Right cardiac atrium (tissue), 5 donors: ENCODE measurements at regions not wholly inside any gene's neighbourhood (a gene's known extent, or its start where the extent isn't known, plus 50 kb on each side); places are given as distances from the start of the nearest gene placed in this dataset.
A peak's percentile ranks its signal among the peaks of the same experiment; 100 is the strongest.
"Not testable (repeated sequence)": the region's sequence is repeated elsewhere in the genome, so short reads cannot be mapped to it uniquely, and the experiment has no call there.

Experiments
- ATAC-seq, 2 donors: fragments of 200-7000 bp; cut with Tn5 transposase; one replicate each; pipeline versions ENCODE4 v1.8.0 to v1.9.1; 2020; ENCODE audit warnings: moderate library complexity in 2 of 2, mild to moderate bottlenecking in 1 of 2
- DNase-seq, 3 donors: peaks; one replicate each; pipeline ENCODE4 v3.0.0-alpha.2; 2020
- H3K27ac ChIP-seq: one replicate; pipeline ENCODE4 v1.5.1; 2013; ENCODE audit warnings: mild to moderate bottlenecking, low read length, control low read depth, moderate library complexity
- H3K27me3 ChIP-seq: one replicate; pipeline ENCODE4 v1.6.1; 2013; ENCODE audit not compliant: control insufficient read depth, insufficient read depth
- H3K4me1 ChIP-seq: one replicate; pipeline ENCODE4 v1.6.1; 2013; ENCODE audit warnings: low read length; ENCODE audit not compliant: control insufficient read depth, insufficient read depth
- H3K4me3 ChIP-seq: one replicate; pipeline ENCODE4 v1.5.1; 2013; ENCODE audit warnings: low read length, control low read depth
- H3K9me3 ChIP-seq: one replicate; pipeline ENCODE4 v1.6.1; 2013; ENCODE audit warnings: low read length; ENCODE audit not compliant: control insufficient read depth
- WGBS: extraction: QIAGEN DNeasy Blood & Tissue Kit; methylation state at CpG from one replicate; pipeline ENCODE4 v1.1.7; 2013; 5-methylcytosine and 5-hydroxymethylcytosine counted together
- intact Hi-C, 4 donors: fragments of 100-400 bp; cut with DNase I; formaldehyde crosslinking; loops; one replicate each; pipeline versions ENCODE4 v1.11.0 to v1.14.0; 2022 to 2023
- donor health status: healthy with polysubstance abuse.
- donor health status: DM: no; HTN: yes; CAD: no.
- donor health status: DM: no; HTN: no; CAD: no.
- donor health status: DM: no; HTN: yes; CAD: no; lungs with severe emphysema.
- donor health status: DM: yes; HTN: yes; CAD: no.

DNA sequence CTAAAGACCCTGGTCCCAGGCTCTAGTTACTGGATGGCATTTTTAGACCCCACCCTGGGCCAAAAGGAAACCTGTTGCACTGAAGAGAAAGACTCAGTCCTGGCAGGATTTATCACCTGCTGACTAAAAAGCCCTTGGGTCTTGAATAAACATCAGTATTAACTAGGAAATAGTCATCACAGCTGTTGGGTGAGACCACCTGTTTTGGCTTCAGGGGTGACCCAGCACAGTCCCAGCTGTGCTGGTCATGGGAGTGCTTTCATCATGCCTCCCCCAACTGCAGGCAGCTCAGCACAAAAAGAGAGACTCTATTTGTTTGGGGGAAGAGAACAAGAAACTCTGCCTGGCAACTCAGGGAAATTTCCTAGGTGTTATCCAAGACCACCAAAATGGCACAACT is 903.2 kb downstream of the C4orf33 start:
- Histone ChIP-seq H3K9me3 (no peaks in the 10 kb centered on the region), H3K27me3 (no peaks in the 10 kb centered on the region), H3K4me1 (no peaks in the 10 kb centered on the region), H3K4me3 (no peak overlapping the region), H3K27ac (no peak overlapping the region)
- intact Hi-C loops: no loop called here
- ATAC-seq (no peak), DNase-seq (no peak)

DNA sequence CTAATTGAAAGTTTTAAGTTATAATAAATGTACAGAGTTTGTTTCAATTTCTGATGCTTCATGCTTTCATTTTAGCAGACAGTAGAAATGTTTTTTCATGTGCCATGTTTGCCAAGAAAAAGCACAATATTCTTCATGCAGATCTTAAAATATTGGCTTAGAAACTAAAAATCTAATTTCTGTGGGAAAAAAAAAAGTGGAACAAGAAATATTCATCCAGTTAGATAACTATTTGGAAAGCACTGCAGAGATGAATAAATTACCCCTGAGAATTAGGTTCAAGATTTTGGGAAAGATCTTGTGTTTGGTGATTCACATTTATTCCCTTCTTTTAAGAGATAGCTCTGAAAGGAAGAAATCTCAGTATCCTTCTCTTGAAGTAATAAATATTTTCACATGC is 912.5 kb downstream of the C4orf33 start:
- Histone ChIP-seq H3K4me3 (no peak overlapping the region), H3K9me3 (no peaks in the 10 kb centered on the region), H3K27me3 (no peaks in the 10 kb centered on the region), H3K27ac (no peak overlapping the region), H3K4me1 (no peaks in the 10 kb centered on the region)
- intact Hi-C loops: no loop called here
- no peak for ATAC-seq
- no peak for DNase-seq

DNA sequence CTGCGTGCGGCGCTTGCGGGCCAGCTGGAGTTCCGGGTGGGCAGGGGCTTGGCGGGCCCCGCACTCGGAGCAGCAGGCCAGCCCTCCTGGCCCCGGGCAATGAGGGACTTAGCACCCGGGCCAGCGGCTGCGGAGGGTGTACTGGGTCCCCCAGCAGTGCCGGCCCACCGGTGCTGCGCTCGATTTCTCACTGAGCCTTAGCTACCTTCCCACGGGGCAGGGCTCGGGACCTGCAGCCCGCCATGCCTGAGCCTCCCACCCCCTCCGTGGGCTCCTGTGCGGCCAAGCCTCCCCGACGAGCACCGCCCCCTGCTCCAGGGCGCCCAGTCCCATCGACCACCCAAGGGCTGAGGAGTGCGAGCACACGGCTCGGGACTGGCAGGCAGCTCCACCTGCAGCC is 916.9 kb downstream of the C4orf33 start:
- H3K27me3 ChIP-seq, intact Hi-C loops, H3K4me1 ChIP-seq, H3K4me3 ChIP-seq, ATAC-seq, H3K27ac ChIP-seq, H3K9me3 ChIP-seq: not testable (repeated sequence)
- DNase-seq: peak in 1 of 3 donors; percentile 23
- WGBS: 97% methylated on average over 29 of the region's 29 CpGs

DNA sequence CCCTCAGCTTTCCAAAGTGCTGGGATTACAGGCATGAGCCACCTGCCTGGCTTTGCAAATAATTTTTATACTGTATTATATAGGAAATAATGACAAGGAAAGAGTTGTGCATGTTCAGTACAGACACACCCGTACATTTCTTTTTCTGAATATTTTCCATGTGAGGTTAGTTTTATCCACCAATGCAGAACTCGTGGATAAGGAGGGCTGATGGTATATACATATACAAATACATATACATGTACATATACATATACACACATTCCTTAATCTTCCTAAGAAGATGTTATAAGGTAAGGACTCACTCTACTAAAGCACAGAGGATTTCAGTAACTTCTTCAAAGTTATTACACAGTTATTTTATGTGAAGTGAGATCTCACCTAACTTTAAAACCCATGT is 925.8 kb downstream of the C4orf33 start:
- H3K27me3 ChIP-seq: no peaks in the 10 kb centered on the region
- DNase-seq (no peak), ATAC-seq (no peak)
- no peaks in the 10 kb centered on the region for H3K4me1 ChIP-seq
- no peak overlapping the region for H3K27ac ChIP-seq
- no peaks in the 10 kb centered on the region for H3K9me3 ChIP-seq
- 70% methylated on average over 2 of the region's 2 CpGs for WGBS
- intact Hi-C loops: no loop called here
- H3K4me3 ChIP-seq: no peak overlapping the region

DNA sequence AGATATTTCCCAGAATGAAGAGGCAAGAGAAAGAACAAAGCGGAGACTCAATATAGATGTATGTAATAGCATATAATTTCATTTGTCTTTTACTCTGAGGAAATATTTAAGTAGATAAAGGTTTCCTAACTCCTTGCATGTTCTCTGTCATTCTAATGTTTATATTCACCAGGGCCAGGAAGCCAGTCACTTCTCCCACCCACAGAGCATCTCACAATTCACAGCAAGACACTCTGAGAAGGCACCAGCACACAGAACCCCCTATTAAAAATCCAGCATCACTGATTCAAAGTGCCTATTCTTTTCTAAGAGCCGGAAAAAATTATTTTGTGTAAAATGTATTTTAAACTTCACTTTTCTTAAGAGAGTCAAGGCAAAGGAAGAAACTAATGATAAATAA is 927.1 kb downstream of the C4orf33 start:
- intact Hi-C loops: no loop called here

DNA sequence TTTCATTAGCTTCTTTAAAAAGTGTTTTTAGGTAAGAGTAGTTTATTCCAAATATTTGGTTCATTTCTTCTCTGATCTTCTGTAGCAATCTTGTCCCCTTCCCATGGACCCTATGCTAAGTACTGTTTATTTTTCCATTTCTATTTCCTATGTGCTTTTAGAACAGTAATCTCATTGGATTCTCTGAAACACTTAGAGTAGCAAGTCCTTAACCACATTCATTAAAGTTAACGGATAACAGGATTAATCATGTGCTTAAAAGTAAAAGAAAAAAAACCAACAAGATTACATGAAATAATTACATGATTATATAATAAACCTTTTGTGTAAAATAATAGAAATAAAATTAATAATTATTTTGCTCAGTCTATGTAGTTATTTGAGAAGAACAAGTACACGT is 929.7 kb downstream of the C4orf33 start:
- Histone ChIP-seq H3K27me3 (no peaks in the 10 kb centered on the region), H3K9me3 (no peaks in the 10 kb centered on the region), H3K4me1 (no peaks in the 10 kb centered on the region), H3K4me3 (no peak overlapping the region), H3K27ac (no peak overlapping the region)
- ATAC-seq (no peak), DNase-seq (no peak)
- intact Hi-C loops: no loop called here
- WGBS: 82% methylated on average over 2 of the region's 2 CpGs

More for the DNA sequence above, 927.1 kb downstream of the C4orf33 start:
- Histone ChIP-seq H3K4me3 (no peak overlapping the region), H3K27me3 (no peaks in the 10 kb centered on the region), H3K4me1 (no peaks in the 10 kb centered on the region), H3K9me3 (no peaks in the 10 kb centered on the region), H3K27ac (no peak overlapping the region)
- ATAC-seq (no peak), DNase-seq (no peak)
- WGBS: 86% methylated on average over 2 of the region's 2 CpGs

DNA sequence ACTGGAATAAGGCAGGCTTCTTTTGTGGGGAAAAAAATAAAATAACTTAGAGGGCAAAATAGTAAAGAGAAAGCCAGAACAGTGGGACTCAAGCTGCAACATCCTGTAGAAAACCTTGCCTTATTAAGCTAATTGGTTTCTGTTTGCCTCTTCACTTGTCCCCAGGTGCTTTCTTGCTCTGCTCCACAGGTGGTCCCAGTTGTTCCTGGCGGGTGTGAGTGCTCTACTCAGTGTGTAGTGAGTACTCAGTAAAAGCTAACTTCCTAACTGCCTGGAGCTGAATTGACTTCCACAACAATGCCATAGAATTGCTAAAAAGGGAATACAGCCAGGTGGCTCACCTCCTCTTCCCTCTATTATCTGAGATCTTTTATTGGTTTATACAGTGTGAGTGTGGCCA is 930.2 kb downstream of the C4orf33 start:
- DNase-seq (no peak), ATAC-seq (no peak)
- H3K9me3 ChIP-seq: no peaks in the 10 kb centered on the region
- H3K4me3 ChIP-seq: no peak overlapping the region
- intact Hi-C loops: no loop called here
- no peak overlapping the region for H3K27ac ChIP-seq
- 67% methylated on average over 1 of the region's 1 CpG for WGBS
- H3K4me1 ChIP-seq: no peaks in the 10 kb centered on the region
- no peaks in the 10 kb centered on the region for H3K27me3 ChIP-seq

DNA sequence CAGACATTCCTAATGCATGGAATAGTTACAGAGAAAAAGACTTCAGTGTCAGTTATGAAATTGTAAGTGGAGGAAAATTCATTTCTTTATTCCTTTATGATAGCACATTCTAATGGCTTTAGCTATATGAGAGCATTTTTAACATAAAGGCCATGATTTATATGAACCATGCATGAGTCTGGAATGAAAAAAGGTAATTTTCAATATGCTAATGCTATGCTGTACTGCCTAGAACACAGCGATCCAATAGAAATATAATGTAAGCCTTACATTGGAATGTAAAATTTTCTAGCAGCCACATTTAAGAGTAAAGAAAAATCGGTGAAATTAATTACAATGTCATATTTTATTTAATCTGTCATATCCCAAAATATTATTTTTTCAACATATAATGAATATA is 932.0 kb downstream of the C4orf33 start:
- Histone ChIP-seq H3K27ac (no peak overlapping the region), H3K4me1 (no peaks in the 10 kb centered on the region), H3K9me3 (no peaks in the 10 kb centered on the region), H3K27me3 (no peaks in the 10 kb centered on the region), H3K4me3 (no peak overlapping the region)
- DNase-seq: no peak
- whole genome bisulfite sequencing: 79% methylated on average over 2 of the region's 2 CpGs
- intact Hi-C loops: no loop called here
- ATAC-seq: no peak

DNA sequence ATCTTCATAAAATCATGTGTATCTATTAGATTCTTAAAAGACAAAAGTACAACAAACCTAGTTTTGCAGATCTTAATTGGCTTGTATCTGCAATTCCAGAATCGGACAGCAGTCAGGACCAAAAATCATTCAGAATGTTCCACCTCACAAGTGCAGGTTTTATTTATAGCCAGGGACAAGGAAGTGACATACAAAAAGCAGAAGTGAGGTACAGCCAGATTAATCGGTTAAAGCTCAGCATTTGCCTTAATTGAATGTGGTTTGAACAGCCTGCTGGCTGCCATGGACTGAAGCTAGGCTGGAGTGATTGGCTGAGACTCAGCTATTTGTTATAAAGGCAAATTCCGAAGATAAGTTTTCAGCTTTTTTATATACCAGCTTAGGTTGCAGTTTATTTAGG is 932.6 kb downstream of the C4orf33 start:
- ATAC-seq (peak; percentile 48 to 63), DNase-seq (no peak)
- intact Hi-C loops: no loop called here

DNA sequence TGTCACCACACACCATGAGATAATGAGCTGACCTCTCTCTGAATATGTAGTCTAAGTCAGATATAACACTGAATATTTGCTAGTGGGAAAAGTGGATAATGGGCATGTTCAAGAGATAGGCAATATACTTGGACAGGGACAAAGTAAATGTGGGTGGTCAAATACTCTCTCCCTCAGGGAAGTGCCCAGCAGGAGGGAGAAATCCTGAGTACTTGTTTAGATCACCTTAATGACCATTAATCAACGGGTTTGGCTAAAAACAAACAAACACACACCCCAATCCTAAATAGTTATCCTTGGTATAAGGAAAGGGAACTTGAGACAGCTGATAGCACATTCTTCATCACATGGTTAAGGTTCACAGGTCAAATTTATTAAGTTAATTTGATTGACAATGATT is 933.5 kb downstream of the C4orf33 start:
- WGBS: 21% methylated on average over 1 of the region's 1 CpG
- no peak for ATAC-seq

More for the DNA sequence above, 932.6 kb downstream of the C4orf33 start:
- Histone ChIP-seq H3K27me3 (no peaks in the 10 kb centered on the region), H3K27ac (no peak overlapping the region), H3K4me1 (no peaks in the 10 kb centered on the region), H3K9me3 (no peaks in the 10 kb centered on the region), H3K4me3 (no peak overlapping the region)
- WGBS: 16% methylated on average over 3 of the region's 3 CpGs

DNA sequence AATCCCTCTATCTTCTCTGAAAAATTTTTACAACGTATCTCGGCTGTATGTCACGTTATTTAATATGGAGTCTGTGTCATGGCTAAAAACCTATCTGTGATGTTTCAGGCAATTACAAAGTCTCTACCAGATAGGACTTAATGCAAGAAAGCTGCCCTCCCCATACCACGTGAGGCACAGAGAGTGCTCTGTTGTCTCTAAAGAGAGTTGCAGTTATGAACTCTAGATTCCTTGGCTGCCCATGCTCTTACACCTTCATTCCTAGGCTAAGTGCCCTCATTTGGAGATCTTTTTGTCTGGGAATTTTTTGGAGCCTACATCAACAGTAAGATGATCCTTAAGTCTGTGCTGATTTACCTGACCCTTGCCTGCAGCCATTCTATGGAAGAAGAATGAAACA is 935.9 kb downstream of the C4orf33 start:
- no peaks in the 10 kb centered on the region for H3K4me1 ChIP-seq
- 90% methylated on average over 4 of the region's 4 CpGs for WGBS
- H3K4me3 ChIP-seq: no peak overlapping the region
- H3K27ac ChIP-seq: no peak overlapping the region
- ATAC-seq: no peak
- intact Hi-C loops: no loop called here
- no peak for DNase-seq
- H3K9me3 ChIP-seq: no peaks in the 10 kb centered on the region
- H3K27me3 ChIP-seq: no peaks in the 10 kb centered on the region

More for the DNA sequence above, 933.5 kb downstream of the C4orf33 start:
- no peaks in the 10 kb centered on the region for H3K9me3 ChIP-seq
- H3K4me1 ChIP-seq: no peaks in the 10 kb centered on the region
- H3K27me3 ChIP-seq: no peaks in the 10 kb centered on the region
- intact Hi-C loops: no loop called here
- no peak for DNase-seq
- no peak overlapping the region for H3K27ac ChIP-seq
- no peak overlapping the region for H3K4me3 ChIP-seq

DNA sequence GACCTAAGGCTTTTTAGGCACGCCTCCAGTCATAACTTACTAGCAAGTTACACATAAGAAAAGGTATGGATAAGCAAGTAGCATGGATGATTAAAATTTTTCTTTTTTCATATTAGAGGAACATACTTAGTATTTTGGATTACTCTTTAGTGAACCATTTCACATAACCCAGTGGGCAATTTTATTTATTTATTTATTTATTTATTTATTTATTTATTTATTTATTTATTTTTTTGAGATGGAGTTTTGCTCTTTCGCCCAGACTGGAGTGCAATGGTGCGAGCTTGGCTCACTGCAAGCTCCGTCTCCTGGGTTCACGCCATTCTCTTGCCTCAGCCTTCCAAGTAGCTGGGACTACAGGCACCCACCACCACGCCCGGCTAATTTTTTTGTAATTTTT is 937.7 kb downstream of the C4orf33 start:
- 94% methylated on average over 7 of the region's 7 CpGs for WGBS
- intact Hi-C loops, ATAC-seq: not testable (repeated sequence)

More for the DNA sequence above, 937.7 kb downstream of the C4orf33 start:
- not testable (repeated sequence) for H3K27me3 ChIP-seq, H3K4me3 ChIP-seq, H3K9me3 ChIP-seq, H3K27ac ChIP-seq, DNase-seq, H3K4me1 ChIP-seq
